ENCODE measurements at regions not wholly inside any gene's neighbourhood (a gene's known extent, or its start where the extent isn't known, plus 50 kb on each side); places are given as distances from the start of the nearest gene placed in this dataset.

DNA sequence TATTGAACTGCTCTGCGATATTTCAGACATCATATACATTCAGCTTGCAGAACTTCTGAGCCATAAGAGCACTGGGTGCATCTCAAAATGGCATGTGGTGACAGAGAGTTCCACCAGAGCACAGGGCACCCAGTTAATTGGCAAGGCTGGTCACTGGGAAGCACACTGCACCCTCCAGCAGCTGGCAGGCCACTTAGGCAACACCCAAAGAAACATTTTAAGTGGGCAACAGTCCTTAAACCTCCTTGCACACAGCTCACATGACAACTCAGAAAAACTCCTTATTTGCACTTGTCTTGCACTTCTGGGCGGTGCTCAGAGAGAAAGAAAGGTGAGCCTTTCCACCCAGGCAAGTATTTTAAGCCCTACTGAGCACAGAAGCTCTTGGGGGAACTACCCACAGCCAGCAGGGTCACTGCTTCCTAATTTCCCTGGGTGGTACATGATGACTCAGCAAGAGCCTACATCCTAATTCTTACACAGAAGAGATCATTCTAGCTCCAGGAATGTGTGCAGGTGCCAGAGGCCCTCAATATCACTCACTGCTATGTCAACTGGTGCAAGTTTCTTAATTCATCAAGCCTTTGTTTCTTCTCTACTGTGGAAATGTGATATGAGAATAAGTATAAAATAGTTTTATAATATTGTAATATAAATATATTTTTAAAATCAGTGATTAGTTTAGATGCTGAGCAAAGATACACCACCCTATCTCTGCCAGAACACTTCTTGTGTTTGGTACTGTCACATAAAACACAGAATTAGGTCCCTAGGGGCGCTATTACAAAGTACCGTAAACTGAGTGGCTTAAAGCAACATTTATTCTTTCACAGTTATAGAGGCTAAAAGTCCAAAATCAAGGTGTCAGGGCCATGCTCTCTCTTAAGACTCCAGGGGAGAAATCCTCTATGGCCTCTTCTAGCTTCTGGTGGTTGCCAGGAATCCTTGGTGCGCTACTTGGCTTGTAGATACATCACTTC, 155.1 kb upstream of the PPARGC1A start:
- no peak for TF ChIP-seq POLR2A (IDR thresholded peaks at IDR 0.05; ENCODE audit: low read length)
- TF ChIP-seq GATA1 (IDR thresholded peaks at IDR 0.05; ENCODE audit: low read depth, low read length) = no peak
